GM04504 (cell line): ENCODE measurements at regions not wholly inside any gene's neighbourhood (a gene's known extent, or its start where the extent isn't known, plus 50 kb on each side); places are given as distances from the start of the nearest gene placed in this dataset.
A peak's percentile ranks its signal among the peaks of the same experiment; 100 is the strongest.

Experiments
- DNase-seq: peaks from one replicate; pipeline ENCODE4 v3.0.0-alpha.2; 2012; ENCODE audit warnings: low read depth

GRCh38 chr7:17608114-17608833, 309.8 kb downstream of the AHR start:
- peak; percentile 45 for DNase-seq

- DNase-seq = no peak
Observed at GRCh38 chr7:17611611-17612010, 313.2 kb downstream of the AHR start.

GRCh38 chr7:17613338-17614041, 315.0 kb downstream of the AHR start:
- DNase-seq = no peak

DNA sequence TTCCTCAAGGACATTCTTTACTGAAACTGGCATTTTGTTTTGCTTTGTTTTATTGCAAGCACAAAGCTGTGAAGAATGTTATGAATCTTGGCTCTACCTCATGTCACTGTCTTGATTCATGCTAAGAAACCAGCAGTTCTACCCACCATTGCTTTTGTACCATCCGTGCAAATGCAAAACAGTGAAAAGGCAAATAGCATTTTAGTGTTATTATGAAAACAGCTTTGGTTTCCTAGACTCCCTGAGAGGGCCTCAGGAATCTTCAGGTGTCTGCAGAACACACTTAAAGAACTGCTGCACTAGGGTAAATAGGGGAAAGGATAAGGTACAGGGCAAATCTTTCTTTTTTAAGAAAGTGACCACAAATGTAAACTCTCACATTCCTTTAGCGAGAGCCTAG, 318.9 kb downstream of the AHR start:
- DNase-seq = no peak

DNA sequence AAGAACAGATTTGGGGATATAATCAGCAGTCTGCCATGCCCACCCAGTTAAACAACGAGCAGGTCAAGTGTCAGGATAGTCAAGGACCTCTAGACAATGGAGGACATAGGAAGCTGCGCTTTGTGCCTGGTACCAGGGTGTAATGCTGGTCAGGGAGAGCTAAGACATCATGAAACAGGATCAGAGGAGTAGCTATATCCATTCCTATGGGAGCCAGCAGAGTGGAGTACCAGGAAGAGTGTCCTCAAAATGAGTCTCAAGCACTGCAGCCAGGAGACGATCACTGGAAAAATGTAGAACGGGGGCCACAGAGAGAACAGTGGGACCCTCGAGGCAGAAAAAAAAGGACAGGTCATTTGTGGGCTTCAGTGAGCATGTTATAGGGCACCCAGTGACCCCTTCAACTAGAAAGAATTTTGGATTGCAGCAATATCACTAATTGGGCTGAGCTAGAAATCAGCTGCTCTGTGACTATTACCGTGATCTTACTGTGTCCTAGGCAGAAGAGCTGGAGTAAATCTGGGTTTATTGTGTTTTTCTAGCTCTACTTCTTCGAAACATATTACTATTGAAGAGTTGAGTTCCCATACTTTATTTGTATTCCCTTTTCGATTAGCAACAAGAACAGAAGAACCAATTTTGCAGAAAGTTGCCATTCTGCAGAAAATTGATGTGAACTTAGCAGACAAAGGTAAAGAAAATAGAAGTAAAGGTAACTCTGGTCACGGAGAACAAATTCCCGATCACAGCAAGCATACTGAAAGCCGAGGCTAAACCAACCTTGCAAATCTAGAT, 319.6 kb downstream of the AHR start:
- DNase-seq = no peak

- no peak for DNase-seq
Observed at GRCh38 chr7:17618652-17618974, 320.2 kb downstream of the AHR start.

DNA sequence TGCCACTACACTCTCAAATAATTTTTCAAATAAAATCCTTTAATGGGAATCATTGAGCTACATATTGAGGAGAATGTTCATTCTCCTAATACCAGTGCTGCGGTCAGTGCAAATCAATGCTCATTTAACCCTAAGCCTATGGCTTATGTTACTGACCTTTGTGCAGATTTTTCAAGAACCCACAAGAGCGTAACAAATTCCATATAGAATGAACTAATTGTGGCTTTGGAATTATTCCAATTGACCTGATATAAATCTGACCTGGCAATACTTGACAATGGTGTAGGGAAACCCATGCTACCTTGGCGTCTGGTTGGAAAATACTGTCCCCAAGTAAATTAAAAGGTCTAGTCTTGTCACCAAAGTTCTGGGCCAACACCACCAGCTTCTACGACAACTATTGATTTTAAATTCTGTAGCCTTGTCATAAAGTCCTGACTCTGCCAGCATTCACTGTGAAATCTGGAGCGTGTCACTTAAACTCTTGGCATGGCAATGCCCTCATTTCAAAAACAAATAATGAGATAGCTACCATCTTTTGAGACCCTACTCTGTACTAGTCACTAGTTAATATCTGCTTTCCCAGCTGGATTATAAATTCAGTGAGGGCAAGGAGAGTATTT, 320.9 kb downstream of the AHR start:
- no peak for DNase-seq

- no peak for DNase-seq
Observed at GRCh38 chr7:17620566-17620965, 319.7 kb downstream of the SNX13 start.

- DNase-seq = no peak
Observed at GRCh38 chr7:17622451-17622850, 317.8 kb downstream of the SNX13 start.

DNA sequence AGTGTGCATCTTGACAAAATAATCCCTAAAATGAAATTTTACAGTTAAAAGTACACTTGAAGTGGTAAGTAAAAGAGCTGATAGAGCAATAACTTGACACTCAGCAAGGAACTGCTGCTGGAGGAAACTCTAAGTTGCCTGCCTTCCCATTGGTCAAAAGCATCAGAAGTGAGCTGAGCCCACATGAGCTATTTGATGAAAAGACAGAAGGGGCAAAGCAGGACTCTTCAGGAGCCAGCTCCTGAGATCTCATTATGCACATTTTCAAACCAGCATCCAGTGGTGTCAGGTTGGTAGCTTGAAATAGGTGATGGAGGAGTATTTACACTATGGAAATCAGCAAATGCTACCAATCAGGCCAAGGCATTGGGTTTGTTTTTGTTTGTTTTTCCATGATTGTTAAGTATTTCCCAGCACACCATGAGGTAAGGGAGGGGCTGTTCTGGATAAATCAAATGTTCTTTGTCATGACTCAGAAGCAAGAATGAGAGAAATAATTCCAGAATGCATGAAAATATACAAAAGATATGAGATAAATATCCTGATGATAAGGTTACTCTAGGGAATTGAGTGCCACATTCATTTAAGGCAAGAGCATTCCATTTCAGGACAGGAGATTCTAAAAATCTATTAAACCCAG, 316.6 kb downstream of the SNX13 start:
- no peak for DNase-seq

GRCh38 chr7:17624379-17624778, 315.9 kb downstream of the SNX13 start:
- no peak for DNase-seq

GRCh38 chr7:17625043-17625442, 315.3 kb downstream of the SNX13 start:
- peak; percentile 58 for DNase-seq

GRCh38 chr7:17626235-17626634, 314.1 kb downstream of the SNX13 start:
- DNase-seq = no peak

DNA sequence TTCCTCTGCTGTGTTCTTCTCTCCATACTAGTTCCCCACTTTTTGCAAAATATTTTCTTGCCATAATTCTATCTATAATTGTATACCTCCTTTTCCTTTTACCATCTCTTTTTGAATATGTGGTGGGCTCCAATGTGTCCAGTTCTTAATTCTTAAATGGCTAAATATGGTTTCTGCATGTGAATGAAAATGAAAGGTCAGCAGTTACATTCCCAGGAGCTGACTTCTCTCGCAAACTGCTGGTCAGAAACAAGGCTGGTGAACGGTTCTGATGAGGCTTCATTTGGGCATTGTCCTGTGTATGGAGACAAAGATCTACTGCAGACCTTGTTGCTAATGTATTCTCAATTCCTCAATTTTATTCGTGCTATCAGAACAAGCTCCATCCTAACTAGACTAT, 309.2 kb downstream of the SNX13 start:
- DNase-seq = no peak

DNA sequence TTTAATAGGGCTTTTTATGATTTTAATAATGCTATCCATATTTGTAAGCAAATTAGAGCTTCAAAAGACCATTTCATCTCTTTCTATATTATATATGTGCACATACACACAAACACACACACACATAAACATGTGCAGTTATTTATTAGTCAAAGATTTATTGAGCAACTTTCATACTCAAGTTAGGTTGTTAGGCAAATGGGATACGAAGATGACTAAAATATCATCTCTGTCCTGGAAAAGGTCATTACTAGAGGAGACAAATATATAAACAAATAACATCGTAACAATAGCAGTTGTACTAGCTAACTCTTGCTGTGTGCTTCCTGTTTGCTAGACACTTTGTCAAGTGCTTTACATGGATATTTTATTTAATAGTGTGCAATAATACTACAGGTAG, 307.9 kb downstream of the SNX13 start:
- DNase-seq = no peak

DNA sequence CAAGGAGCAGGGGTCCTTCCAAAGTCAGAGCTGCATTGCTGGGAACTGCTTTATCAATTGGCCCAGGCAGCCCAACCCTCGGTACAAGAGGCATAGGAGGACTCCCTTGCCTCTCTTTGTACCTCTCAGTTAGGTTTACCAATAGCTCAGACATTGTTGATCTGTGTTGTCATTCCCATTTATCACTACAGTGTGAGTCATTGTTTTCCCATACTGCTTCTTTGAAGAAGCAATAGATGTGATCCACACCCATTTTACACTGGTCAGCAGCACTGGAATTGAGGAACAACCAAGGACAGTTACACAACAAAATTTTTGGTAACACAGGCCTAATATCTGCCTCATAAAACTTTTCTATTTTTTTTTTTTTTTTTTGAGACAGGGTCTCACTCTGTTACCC, 307.2 kb downstream of the SNX13 start:
- peak; percentile 55 for DNase-seq

- DNase-seq = no peak
Observed at GRCh38 chr7:17638727-17639126, 301.6 kb downstream of the SNX13 start.

DNA sequence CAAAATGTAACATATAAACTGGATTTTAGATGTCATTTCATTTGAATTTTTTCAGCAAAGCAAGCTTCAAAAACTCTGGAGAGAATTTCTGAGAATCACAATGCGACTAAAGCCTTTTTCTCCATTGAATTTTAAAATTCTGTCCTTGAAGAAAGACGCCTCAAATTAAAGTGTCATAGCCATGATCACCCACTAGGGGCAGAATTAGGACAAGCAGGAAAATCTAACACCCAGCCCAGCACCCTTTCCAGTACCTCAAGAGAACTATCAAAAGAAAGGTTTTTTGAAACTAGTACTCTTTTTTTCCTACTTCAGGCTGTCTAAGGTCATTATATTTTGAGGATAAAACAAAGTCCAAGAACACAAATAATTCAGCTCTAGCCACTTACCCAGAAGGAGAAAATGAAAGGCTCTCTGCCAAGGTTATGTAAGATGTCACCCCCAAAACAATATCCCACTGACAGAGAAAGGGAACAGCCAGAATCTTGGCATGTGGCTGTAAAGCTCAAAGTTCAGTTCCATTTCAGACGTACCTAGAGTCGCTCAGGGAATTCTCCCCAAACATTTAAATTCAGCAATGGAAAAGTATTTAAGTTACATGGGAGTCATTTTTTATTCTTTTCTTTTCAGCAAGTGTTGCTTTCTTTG, 299.4 kb downstream of the SNX13 start:
- DNase-seq = no peak

GRCh38 chr7:17645500-17645899, 294.8 kb downstream of the SNX13 start:
- DNase-seq = no peak

- DNase-seq = no peak
Observed at GRCh38 chr7:17646253-17646956, 293.9 kb downstream of the SNX13 start.

DNA sequence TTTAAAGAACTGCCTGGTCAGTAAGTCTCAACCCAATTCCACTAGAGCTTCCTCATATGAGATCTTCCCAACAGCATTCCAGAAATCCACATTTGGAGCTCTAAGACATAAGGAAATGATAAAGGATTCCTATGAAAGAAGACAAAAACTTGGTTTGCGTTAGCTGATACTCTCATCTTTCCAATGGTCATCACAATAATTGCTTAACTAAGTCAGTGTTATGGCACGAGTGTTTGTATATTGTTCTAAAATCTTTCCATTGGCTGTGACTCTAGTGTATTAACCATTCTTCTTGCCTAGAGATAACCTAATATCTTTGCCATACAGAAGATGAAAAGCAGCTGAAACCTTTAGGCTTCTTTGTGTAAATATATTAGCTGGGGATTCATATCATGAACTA, 289.0 kb downstream of the SNX13 start:
- no peak for DNase-seq
